Right hindlimb (tissue), 1 donor: ENCODE measurements at regions not wholly inside any gene's neighbourhood (a gene's known extent, or its start where the extent isn't known, plus 50 kb on each side); places are given as distances from the start of the nearest gene placed in this dataset.

Experiments used
- DNase-seq: peaks from one replicate; pipeline ENCODE4 v3.0.0-alpha.2; 2018

GRCh38 chr13:91099877-91100276, 247.6 kb upstream of the MIR17HG start:
- no peak for DNase-seq

- DNase-seq = no peak
Observed at GRCh38 chr13:91100944-91101343, 246.5 kb upstream of the MIR17HG start.

- no peak for DNase-seq
Observed at GRCh38 chr13:91101381-91101780, 246.1 kb upstream of the MIR17HG start.

GRCh38 chr13:91105270-91105669, 242.2 kb upstream of the MIR17HG start:
- DNase-seq = no peak

GRCh38 chr13:91106565-91106964, 240.9 kb upstream of the MIR17HG start:
- DNase-seq = no peak

- no peak for DNase-seq
Observed at GRCh38 chr13:91108315-91108714, 239.2 kb upstream of the MIR17HG start.

- no peak for DNase-seq
Observed at GRCh38 chr13:91111476-91112200, 235.8 kb upstream of the MIR17HG start.

GRCh38 chr13:91112201-91112923, 235.1 kb upstream of the MIR17HG start:
- no peak for DNase-seq

- no peak for DNase-seq
Observed at GRCh38 chr13:91112924-91113277, 234.6 kb upstream of the MIR17HG start.

- no peak for DNase-seq
Observed at GRCh38 chr13:91115776-91116175, 231.7 kb upstream of the MIR17HG start.

- no peak for DNase-seq
Observed at GRCh38 chr13:91117351-91117750, 230.1 kb upstream of the MIR17HG start.

GRCh38 chr13:91119643-91120042, 227.8 kb upstream of the MIR17HG start:
- no peak for DNase-seq

GRCh38 chr13:91122766-91123165, 224.7 kb upstream of the MIR17HG start:
- DNase-seq = no peak

- no peak for DNase-seq
Observed at GRCh38 chr13:91123456-91124127, 223.9 kb upstream of the MIR17HG start.

- DNase-seq = no peak
Observed at GRCh38 chr13:91126806-91127205, 220.7 kb upstream of the MIR17HG start.

- DNase-seq = no peak
Observed at GRCh38 chr13:91127995-91128394, 219.5 kb upstream of the MIR17HG start.

- no peak for DNase-seq
Observed at GRCh38 chr13:91132381-91132780, 215.1 kb upstream of the MIR17HG start.

- DNase-seq = peak; percentile 68
Observed at GRCh38 chr13:91132786-91133185, 214.7 kb upstream of the MIR17HG start.

GRCh38 chr13:91133941-91134802, 213.3 kb upstream of the MIR17HG start:
- DNase-seq = peak; percentile 58

- no peak for DNase-seq
Observed at GRCh38 chr13:91134803-91135184, 212.7 kb upstream of the MIR17HG start.

GRCh38 chr13:91135376-91135775, 212.1 kb upstream of the MIR17HG start:
- DNase-seq = no peak

GRCh38 chr13:91135968-91136367, 211.5 kb upstream of the MIR17HG start:
- DNase-seq = no peak

GRCh38 chr13:91136806-91137205, 210.7 kb upstream of the MIR17HG start:
- no peak for DNase-seq
